Nephron (organoid): ENCODE measurements at regions not wholly inside any gene's neighbourhood (a gene's known extent, or its start where the extent isn't known, plus 50 kb on each side); places are given as distances from the start of the nearest gene placed in this dataset.
"Not testable (repeated sequence)": the region's sequence is repeated elsewhere in the genome, so short reads cannot be mapped to it uniquely, and the experiment has no call there.

Experiments
- H3K27ac Mint-ChIP-seq, 3 experiments: 2 replicates each; pipeline ENCODE4 v1.8.0; 2020; ENCODE audit warnings: mixed read lengths in 3 of 3, mild to moderate bottlenecking in 2 of 3, moderate library complexity in 1 of 3
- H3K27me3 Mint-ChIP-seq: 2 replicates; pipeline ENCODE4 v1.8.0; 2021; ENCODE audit warnings: low read depth, mild to moderate bottlenecking, moderate library complexity, mixed read lengths
- H3K36me3 Mint-ChIP-seq: 2 replicates; pipeline ENCODE4 v1.8.0; 2020; ENCODE audit warnings: low read depth, mixed read lengths
- H3K4me1 Mint-ChIP-seq: 2 replicates; pipeline ENCODE4 v1.8.0; 2020; ENCODE audit warnings: mixed read lengths
- H3K4me3 Mint-ChIP-seq, 3 experiments: 2 replicates each; pipeline ENCODE4 v1.8.0; 2020; ENCODE audit warnings: mild to moderate bottlenecking in 3 of 3, mixed read lengths in 3 of 3, moderate library complexity in 2 of 3
- H3K9me3 Mint-ChIP-seq: 2 replicates; pipeline ENCODE4 v1.8.0; 2020; ENCODE audit warnings: mixed read lengths
- TF ChIP-seq, protein P1 (sequence below), 3 experiments: fragments of 200-600 bp; sonication (generic); IDR thresholded peaks; one replicate each; pipeline ENCODE4 v1.5.0; 2021; ENCODE audit warnings: antibody characterized with exemption in 3 of 3; ENCODE audit not compliant: unreplicated experiment in 3 of 3

DNA sequence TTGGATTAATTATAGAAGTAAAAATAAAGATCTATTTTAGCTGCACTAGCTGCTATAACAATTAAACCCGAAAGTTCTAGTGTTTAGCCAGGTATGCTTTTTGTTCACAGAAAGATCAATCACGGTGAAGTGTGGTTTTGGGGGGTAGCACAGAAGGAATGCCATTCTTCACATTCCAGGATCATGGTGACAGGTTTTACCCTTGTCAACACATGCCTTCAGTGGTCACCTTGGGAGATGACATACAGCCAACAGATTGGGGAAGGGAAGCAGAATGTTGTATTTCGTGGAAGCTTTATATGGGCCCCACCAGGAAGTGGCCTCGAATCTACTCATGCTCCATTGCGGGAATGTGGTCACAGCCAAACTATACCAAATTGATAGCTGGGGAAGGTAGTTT is 753.6 kb downstream of the RAPGEF2 start:
- TF ChIP-seq, protein P1, sequence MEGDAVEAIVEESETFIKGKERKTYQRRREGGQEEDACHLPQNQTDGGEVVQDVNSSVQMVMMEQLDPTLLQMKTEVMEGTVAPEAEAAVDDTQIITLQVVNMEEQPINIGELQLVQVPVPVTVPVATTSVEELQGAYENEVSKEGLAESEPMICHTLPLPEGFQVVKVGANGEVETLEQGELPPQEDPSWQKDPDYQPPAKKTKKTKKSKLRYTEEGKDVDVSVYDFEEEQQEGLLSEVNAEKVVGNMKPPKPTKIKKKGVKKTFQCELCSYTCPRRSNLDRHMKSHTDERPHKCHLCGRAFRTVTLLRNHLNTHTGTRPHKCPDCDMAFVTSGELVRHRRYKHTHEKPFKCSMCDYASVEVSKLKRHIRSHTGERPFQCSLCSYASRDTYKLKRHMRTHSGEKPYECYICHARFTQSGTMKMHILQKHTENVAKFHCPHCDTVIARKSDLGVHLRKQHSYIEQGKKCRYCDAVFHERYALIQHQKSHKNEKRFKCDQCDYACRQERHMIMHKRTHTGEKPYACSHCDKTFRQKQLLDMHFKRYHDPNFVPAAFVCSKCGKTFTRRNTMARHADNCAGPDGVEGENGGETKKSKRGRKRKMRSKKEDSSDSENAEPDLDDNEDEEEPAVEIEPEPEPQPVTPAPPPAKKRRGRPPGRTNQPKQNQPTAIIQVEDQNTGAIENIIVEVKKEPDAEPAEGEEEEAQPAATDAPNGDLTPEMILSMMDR (IDR thresholded peaks at IDR 0.05; ENCODE audit: unreplicated experiment in 3 of 3) = no peak
- H3K4me1 Mint-ChIP-seq = peaks cover 2% of the 10 kb centered on the region
- no peak overlapping the region for H3K27ac Mint-ChIP-seq
- no peaks in the 10 kb centered on the region for H3K27me3 Mint-ChIP-seq
- H3K4me3 Mint-ChIP-seq = no peak overlapping the region
- no peaks in the 10 kb centered on the region for H3K9me3 Mint-ChIP-seq
- no peaks in the 10 kb centered on the region for H3K36me3 Mint-ChIP-seq

DNA sequence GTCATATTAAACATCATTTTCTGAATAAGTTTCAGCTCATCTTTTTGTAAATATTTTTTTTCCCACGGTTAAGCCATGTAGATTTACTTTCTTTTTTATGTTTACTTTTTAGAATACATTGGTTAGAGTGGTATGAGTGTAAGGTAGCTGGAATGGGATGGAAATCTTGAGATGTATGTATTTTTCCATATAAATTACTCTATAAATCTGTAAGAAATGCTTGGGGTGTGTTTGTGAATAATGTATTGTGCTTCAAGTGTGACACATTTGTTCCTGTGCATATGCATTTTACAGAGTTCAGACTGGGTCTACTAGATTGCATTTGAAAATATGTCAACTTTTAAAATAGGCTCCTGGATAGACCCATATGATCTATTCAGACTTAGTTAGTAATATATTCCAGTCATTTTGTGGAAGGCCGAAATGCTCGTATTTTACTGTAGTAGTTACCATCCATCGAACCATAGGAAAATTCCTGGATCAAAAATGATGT is 756.8 kb downstream of the RAPGEF2 start:
- Mint-ChIP-seq H3K4me1 (peaks cover 5% of the 10 kb centered on the region), H3K4me3 (no peak overlapping the region), H3K9me3 (no peaks in the 10 kb centered on the region), H3K27me3 (no peaks in the 10 kb centered on the region), H3K27ac (no peak overlapping the region), H3K36me3 (no peaks in the 10 kb centered on the region)
- TF ChIP-seq, protein P1 (IDR thresholded peaks at IDR 0.05; ENCODE audit: unreplicated experiment in 3 of 3) = no peak

DNA sequence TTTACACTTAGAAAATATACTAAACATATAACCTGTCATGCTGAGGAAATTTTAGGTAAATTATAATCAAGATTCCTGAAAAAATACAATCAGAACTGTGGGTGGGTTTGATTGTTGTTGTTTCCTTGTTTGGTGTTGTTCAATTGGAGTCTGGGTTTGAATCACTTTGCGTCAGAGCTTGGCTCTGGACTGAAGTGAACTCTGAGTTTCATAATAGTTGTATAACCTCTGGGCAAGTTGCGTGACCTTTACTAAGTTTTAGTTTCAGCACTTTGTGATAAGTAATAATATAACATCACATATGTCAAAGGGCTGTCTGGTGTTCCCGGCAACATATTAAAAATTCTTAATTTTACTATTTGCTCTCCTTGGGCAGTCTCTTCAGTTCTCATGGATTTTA is 758.1 kb downstream of the RAPGEF2 start:
- Mint-ChIP-seq H3K36me3 (no peaks in the 10 kb centered on the region), H3K4me1 (peaks cover 5% of the 10 kb centered on the region), H3K27me3 (no peaks in the 10 kb centered on the region), H3K4me3 (no peak overlapping the region), H3K9me3 (no peaks in the 10 kb centered on the region), H3K27ac (no peak overlapping the region)
- TF ChIP-seq, protein P1 (IDR thresholded peaks at IDR 0.05; ENCODE audit: unreplicated experiment in 3 of 3) = no peak

DNA sequence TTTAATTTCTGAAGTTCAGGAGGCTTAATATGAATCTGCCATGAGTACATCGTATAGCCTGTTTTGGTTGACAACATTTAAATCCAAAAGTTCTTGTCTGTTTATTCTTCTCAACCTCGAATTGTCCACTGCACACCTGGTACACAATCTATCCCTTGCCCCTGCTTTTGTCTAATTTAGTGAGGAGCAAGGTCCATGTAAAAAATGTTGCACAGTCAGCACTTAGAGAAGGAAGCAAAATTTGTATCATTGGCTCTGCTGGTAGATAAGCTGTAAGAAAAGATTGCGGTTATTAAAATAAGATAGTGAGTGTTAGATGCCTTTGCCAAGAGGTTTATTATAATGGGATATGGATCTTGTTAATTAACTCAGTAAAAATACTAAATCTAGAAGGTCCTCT is 761.5 kb downstream of the RAPGEF2 start:
- Mint-ChIP-seq H3K9me3 (no peaks in the 10 kb centered on the region), H3K4me1 (peaks cover 5% of the 10 kb centered on the region), H3K27ac (no peak overlapping the region)

DNA sequence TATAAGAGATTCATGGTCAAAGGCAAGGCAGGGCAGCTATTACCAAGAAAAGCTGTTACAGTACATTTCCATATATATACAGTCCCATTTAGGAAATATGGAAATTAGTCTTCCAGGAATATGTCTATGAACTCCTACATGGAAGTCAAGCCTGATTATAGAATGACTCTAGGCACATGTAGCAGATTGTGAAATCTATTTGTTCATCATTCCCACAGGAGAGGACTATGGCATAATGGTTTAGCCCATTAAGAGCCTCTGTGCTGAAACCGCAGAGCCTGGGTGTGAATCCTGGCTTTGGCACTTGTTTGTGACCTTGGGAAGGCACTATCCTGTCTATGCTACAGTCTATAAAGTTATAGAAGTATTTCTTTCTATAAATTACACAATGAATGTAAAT is 764.8 kb downstream of the RAPGEF2 start:
- Mint-ChIP-seq H3K4me3 (no peak overlapping the region), H3K27me3 (no peaks in the 10 kb centered on the region), H3K4me1 (no peaks in the 10 kb centered on the region), H3K9me3 (no peaks in the 10 kb centered on the region), H3K36me3 (no peaks in the 10 kb centered on the region), H3K27ac (no peak overlapping the region)
- TF ChIP-seq, protein P1 (IDR thresholded peaks at IDR 0.05; ENCODE audit: unreplicated experiment in 3 of 3) = no peak

More for the DNA sequence above, 761.5 kb downstream of the RAPGEF2 start:
- H3K27me3 Mint-ChIP-seq = no peaks in the 10 kb centered on the region
- H3K4me3 Mint-ChIP-seq = no peak overlapping the region
- TF ChIP-seq, protein P1 (IDR thresholded peaks at IDR 0.05; ENCODE audit: unreplicated experiment in 3 of 3) = no peak
- no peaks in the 10 kb centered on the region for H3K36me3 Mint-ChIP-seq

DNA sequence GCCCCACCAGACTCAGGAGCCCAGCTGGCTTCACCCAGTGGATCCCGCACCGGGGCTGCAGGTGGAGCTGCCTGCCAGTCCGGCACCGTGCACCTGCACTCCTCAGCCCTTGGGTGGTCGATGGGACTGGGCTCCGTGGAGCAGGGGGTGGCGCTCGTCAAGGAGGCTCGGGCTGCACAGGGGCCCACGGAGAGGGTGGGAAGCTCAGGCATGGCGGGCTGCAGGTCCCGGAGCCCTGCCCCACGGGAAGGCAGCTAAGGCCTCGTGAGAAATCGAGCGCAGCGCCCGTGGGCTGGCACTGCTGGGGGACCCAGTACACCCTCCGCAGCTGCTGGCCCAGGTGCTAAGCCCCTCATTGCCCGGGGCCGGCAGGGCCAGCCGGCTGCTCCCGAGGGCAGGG is 766.1 kb downstream of the RAPGEF2 start:
- not testable (repeated sequence) for H3K4me3 Mint-ChIP-seq, H3K4me1 Mint-ChIP-seq, H3K27me3 Mint-ChIP-seq, H3K36me3 Mint-ChIP-seq, H3K27ac Mint-ChIP-seq
- peaks cover 11% of the 10 kb centered on the region for H3K9me3 Mint-ChIP-seq
